ENCODE measurements at regions not wholly inside any gene's neighbourhood (a gene's known extent, or its start where the extent isn't known, plus 50 kb on each side); places are given as distances from the start of the nearest gene placed in this dataset.
A peak's percentile ranks its signal among the peaks of the same experiment; 100 is the strongest.

DNA sequence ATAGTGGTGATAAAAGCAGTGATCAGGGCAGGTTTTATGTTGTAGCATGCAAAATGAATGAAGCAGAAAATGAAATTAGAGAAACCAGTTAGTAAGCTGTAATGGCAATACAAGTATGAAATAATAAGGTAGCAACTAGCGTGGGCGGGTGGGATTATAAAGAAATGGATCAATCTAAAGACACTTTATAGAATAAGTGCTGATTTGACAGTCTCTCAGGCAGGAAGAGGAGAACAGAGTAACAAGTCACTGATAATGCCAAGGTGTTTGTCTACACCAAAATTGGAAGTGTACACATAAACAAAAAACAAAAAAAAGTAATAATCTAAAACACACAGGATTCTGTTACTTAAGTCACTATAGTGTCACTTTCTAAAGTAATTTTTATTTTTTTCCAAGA, 51.0 kb upstream of the PCBP1 start:
- no peak for DNase-seq (ENCODE audit: low spot score)

DNA sequence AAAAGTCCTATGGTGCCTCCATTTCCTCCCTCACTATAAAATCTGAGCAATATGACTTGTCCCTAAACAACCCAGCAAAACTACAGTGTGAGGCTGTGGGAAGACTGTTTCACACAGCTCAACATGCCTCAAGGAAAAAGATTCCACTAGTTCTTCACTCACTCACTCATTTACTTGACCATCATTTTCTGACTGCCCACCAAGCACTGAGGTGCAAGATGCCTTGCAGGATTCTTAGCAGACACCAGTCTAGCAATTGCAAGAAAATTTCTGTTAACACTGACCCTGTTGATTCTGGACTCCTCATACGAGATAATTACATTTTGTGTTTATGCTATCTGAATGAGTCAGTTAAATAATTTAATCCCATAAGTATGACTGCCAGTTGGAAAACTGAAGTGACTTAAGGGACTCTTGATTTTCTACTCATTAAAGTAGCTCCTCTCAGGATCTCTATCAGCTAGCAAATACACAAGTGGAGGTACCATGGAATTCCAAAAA, 51.9 kb upstream of the PCBP1 start:
- no peak for DNase-seq (ENCODE audit: low spot score)

DNA sequence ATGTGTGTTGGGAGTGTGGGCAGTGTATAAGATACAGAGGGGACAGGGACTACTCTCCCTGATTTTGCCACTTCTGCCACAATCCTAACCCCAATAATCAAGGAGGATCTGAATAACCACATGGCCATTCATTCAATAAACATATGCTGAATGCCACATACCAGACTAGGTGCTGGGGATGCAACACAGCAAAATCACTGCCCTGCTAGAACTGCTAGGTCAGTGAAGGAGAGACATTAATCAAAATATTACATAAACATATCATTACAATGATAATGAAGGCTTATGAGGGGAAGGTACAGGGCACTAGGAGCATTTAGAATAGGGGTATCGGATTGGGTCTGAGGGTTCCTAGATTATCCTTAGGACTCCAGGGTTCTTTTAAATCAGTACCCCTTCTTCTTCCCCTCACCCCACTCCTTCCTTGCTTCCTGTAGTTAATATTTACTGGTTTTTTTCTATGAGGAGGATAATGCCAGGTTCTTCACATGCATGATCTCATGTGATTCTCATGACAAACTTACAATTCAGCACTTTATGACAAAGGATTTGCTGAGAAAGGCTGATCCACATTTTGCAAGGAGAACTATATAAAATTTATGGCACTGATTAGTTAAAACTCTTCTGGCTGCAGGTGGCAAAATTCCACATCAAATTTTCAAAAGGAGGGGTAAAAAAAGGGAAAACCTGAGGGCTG, 56.4 kb upstream of the PCBP1 start:
- DNase-seq (ENCODE audit: low spot score): no peak

DNA sequence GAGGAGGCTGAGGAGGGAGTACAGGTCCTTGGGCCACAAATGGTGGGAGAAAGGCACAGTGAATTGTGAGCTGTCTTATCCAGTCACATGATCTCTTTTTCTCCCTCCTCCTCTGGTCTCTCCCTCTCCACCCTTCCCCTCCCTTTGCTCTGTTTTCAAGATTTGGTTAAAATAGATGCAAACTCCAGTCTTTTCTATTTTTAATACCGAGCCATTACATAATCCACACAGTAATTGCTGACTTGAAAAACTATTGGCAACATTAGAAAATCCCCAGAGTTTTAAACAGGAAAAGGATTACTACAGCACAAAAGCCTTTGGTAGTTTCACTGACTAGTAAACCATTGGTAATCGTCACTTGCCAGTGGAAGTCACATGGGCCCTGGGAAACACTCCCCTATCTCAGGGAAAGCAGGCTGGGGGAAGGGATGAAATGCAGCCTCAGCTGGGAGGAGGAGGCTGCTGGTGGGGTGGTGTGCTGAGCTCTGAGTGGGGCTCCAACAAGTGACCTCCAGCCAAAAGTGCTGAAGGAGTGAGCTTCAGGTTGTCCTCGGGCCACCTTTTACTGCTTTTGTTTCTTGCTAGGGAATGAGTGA, 57.4 kb upstream of the PCBP1 start:
- peak; percentile 68 for DNase-seq (ENCODE audit: low spot score)

DNA sequence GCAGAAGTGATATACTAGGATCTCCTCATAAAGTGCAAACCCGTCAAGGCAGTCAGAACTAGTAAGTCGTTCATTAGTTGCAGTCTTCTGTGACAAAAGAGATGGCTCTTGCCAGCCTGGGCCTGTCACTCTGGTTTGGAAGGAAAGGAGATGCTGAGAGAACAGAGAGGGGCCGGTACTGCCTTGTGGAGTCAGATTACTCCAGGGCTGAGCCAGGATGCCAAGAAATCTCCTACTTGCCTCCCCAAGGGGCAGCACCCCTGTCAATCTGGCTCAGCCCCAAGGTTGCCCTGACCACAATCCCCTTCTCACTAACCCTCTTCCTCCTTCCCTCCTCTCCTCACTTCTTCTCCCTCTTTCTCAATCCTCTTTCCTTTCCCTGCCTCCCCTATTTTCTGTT, 62.9 kb upstream of the ASPRV1 start:
- no peak for DNase-seq (ENCODE audit: low spot score)

DNA sequence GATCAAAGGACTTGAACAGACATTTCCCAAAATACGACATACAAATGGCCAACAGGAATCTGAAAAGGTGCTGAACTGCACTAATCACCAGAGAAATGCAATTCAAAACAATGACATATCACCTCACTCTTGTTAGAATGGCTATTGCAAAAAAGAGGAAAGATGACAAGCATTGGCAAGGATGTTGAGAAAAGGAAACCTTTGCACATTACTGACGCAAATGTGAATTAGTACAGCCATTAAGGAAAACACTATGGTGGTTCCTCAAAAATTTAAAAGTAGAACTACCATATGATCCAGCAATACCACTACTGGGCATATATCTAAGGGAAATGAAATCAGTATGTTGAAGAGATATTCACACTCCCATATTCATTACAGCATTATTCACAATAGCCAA, 57.7 kb upstream of the ASPRV1 start:
- DNase-seq (ENCODE audit: low spot score): no peak

DNA sequence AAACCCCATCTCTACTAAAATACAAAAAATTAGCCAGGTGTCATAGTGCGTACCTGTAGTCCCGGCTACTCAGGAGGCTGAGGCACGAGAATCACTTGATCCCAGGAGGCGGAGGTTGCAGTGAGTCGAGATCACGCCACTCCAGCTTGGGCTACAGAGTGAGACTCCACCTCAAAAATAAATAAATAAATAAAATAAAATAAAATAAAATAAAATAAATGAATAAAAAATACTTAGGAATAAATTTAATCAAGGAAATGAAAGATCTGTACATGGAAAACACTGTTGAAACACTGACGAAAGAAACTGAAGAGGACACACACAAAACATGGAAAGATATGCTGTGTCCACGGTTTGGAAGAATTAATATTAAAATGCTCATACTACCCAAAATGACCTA, 56.5 kb upstream of the ASPRV1 start:
- DNase-seq (ENCODE audit: low spot score): no peak

DNA sequence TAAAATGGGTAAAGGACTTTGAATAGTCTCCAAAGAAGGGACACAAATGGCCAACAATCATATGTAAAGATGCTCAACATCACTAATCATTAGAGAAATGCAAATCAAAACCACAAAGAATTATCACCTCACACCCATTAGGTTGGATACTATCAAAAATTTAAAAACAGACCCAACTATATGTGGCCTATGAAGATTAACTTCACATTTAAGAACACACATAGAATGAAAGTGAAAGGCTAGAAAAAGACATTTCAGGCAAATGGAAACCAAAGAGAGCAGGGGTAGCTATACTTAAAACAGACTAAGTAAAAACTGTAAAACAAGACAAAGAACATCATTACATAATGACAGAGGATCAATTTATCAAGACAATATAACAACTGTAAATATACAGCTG, 53.5 kb upstream of the ASPRV1 start:
- DNase-seq (ENCODE audit: low spot score): no peak

DNA sequence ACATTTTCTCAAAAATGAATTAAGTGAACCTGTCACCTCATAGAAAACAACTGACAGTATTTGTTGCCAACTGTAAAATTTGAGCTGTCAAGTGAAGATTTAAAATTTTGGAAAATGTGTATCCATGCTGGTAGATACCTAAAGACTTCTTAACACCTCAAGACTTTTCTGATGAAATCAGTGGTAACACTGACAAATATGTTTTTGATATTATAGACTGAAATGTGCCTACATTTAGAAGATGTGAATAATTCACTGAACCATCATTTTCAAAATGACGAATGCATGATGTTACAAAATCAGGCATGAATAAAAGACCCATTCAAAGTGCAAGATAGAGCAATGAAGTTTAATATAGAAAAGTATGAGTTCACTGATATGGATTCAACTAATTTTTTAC, 51.5 kb upstream of the ASPRV1 start:
- DNase-seq (ENCODE audit: low spot score): no peak

DNA sequence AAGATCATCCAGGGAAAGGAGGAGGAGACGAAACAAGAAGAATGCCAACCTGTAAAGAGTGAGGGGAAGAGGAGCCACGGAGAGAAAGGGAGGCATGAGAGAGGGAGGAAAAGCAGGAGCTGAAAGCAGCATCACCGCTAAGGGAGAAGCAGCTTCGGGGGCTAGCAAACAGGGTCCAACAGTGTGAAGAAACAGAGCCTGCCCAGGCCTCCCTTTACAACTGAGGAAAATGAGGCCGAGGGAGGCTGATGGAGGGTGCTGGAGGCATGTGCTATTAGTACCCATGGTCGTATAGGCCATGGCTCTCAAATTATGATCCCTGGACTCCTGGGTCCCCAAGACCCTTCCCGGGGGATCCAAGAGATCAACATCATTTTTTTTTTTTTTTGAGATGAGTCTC, 50.4 kb upstream of the ASPRV1 start:
- DNase-seq (ENCODE audit: low spot score): no peak

DNA sequence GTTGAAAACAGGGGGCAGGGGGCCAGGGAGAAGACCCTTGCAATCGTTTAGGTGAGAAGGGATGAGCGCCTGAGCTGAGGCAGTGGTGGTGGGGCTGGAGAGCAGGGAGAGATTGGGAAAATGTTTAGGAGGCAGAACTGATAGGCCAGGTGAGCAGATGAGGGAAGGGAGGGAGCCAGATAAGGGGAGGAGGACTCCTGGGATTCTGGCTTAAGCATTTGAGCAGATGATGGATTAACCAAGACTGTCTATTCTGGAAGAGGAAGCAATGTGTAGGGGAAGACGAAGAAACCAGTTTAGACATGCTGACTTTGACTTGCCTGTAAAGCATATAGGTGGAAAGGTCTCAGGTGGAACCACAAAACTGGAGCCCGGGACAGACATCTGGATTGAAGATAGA, 49.9 kb upstream of the ASPRV1 start:
- no peak for DNase-seq (ENCODE audit: low spot score)
